Activated CD8-positive, alpha-beta memory T cell treated with anti-CD3 and anti-CD28 coated beads, Interleukin-2, amount 50 U/mL, for 4 hours (primary cell): ENCODE measurements at regions not wholly inside any gene's neighbourhood (a gene's known extent, or its start where the extent isn't known, plus 50 kb on each side); places are given as distances from the start of the nearest gene placed in this dataset.
"Not testable (repeated sequence)": the region's sequence is repeated elsewhere in the genome, so short reads cannot be mapped to it uniquely, and the experiment has no call there.

Source experiments
- DNase-seq: peaks from one replicate; pipeline ENCODE4 v3.0.0-alpha.2; 2020

DNA sequence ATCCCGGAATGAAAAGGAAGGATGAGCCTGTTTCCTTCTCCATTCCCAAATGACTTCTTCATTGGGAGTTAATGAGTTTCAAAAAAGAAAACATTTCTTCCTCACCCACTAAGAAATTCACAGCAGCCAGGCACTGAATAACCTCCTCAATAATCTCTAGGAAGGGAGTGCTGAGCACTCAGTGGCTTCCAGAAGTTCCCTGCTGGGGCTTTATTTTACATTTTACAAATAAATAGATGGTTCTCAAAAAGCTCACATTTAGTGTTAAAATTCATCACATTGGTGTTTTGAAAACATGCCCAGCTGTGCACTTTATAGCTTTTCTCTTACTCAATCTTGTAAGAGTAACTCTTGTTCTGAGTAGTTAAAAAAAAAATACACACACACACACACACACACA lies 148.9 kb upstream of the PFKP start:
- DNase-seq: no peak

DNA sequence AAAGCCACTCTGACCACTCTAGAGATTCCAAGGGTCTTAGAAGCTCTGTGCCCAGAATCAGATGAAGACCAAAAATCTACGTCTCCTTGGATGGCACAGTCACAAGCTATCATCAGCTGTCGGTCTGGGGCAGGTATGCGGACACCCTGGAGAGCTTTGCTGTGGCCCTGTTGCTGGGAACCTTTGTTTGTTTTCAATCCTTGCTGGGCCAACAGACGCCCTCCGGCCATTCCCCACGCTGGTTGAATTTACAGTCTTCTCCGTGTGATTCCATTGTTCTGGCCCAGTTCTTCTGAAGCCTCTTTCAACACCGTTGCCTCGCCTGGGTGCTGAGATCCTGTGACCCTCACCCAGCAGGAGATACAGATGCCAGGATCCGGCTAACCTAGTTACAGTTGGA lies 149.4 kb upstream of the PFKP start:
- no peak for DNase-seq

DNA sequence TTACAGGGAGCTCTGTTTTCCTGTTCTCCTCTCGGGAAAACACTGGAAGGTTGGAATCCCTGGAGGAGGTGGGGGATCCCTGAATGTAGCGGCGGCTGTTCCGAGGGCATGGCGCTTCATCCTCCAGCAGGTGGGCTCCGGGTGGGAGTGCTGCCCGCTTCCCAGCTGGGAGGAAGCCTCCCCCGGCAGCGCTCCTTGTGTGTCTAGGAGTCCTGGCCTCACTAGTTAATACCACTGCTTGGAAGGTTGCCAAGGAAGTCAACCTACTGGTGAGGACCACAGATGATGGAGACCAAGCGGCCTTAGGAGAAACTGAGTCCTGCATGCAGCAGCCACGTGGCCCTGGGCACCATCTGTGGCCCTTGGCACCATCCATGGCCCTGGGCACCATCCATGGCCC lies 151.9 kb upstream of the PFKP start:
- no peak for DNase-seq

DNA sequence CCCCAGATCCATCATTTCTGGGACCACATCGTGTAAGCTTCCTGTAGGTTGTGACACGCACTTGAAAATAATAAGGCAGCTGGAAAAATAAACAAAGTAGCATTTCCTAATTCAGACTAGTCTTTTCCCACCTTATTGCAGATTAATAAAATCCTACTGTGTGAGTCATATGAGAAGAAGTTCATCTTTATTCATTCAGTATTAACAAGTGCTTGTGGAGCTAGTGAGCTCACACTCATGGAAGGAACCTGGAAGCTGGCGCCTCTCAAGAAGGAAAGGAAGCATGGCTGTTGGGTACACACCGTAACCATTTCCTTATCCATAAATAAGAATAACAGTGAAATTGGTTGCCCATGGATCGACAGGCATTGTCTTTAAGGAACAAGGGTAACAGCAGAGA lies 152.6 kb upstream of the PFKP start:
- no peak for DNase-seq

DNA sequence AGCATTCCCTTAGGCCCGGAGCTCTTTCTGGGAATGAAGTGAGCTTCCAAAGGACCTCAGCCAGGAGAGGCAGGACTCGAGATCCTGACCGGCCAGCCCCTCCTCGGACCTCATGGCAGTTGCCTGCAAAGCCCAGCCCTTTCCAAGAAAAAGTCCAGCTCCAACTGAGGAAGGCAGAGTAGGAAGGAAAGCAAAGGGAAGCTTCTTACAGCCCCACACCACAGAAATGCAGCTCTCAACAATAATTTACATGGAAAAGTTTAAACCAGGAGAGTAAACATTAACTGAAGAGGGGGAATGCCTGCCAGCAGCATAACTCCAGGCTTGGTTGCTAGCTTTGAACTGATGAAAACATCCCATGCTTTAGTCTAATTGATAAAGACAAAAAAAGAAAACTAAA lies 153.9 kb upstream of the PFKP start:
- no peak for DNase-seq

DNA sequence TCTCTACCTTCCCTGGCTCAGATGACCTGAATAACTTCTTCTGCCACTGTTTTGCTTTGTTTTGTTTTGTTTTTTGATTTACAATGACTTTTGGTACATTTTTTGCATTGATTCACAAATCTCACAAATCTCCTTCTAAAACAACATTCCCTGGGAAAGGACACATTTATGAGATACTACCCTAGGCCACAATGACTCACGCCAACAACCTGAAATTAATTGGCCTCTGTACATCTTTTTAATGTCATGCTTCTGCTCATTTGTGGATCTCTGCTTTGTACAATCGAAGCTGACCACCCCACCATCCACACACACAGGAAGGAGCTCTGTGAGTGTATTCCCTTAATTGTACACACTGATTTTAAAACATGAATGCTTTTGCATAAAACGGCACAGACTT lies 156.7 kb upstream of the PFKP start:
- DNase-seq: no peak

DNA sequence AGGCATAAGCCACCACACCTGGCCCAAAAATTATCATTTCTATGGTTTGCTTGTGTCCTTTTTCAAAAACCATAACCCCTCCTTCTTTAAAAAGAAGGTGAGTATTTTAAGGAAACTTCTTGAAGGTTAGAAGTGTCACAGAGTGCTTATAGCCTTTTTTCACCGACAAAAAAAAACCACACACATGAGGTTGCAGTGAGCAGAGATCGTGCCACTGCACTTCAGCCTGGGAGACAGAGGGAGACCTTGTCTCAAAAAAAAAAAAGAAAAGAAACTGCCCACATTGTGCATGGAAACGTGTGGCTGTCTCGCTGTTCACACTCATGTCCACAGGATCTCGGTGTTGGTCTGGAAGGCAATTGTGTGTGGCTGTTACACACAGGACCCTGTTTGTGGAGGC lies 157.4 kb upstream of the PFKP start:
- no peak for DNase-seq

DNA sequence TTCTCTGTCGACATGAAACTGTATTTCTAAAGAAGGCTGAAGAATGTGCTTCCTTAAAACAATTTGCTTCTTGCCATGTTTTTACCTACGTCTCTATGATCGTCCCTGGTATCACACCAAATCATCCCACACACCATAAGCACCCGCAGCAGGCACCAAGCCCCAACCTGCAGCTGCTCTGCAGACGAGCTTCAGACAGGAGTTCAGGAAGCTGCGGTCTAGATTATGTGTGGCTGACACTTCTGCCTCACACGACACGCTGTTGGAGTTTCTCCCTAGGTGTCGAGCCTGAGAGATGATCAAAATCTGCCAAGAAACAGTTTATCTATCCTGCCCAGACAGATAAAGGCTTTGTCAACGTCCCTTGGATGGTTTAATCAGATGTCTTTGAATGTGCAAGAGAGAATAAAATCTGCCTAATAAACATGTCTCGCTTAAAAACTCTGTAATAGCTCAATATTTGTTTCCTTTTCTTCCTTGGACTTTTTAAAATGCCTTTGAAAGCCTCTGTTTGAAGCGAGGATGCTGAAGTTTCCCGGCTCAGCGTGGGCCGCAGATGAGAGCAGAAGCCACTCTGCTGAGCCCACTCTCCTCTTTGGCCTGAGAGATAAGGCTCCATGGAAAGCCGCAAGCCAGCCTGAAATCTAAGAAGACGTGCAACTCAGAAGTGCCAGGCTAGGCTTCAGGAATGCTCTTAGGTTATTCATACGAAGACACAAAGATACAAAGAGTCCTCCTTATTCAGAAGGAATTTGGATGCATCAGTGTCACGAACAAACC lies 158.3 kb upstream of the PFKP start:
- DNase-seq: no peak

DNA sequence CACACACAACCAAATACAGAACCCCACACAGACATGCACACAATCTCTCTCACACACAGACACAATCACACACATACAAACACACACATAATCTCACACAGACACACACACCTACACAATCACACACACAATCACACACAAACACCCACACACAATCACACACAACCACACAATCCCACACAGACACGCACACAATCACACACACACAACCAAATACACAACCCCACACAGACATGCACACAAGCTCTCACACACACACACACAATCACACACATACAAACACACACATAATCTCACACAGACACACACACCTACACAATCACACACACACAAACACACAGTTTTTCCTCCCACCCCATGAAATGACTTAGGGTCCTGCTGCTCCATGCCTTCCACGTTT lies 160.4 kb upstream of the PFKP start:
- DNase-seq: no peak

DNA sequence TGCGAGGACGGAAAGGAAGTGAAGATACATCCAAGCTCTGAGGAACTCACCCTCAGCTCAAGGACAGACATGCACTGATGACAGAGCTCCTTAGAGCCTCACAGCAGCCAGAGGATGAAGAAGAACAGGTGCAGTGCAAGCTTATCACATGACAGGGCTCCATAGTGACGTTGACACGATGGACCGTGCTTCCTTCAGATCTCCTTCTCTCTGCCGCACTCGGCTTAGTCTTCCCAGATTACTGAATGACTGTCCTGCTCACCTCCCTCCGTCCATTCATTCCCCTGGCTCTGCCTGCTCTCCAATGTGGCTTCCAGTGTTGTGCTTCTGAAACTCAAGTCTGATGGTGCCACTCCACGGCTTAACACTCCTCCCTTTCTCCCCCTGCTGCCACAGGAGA lies 161.5 kb upstream of the PFKP start:
- no peak for DNase-seq

DNA sequence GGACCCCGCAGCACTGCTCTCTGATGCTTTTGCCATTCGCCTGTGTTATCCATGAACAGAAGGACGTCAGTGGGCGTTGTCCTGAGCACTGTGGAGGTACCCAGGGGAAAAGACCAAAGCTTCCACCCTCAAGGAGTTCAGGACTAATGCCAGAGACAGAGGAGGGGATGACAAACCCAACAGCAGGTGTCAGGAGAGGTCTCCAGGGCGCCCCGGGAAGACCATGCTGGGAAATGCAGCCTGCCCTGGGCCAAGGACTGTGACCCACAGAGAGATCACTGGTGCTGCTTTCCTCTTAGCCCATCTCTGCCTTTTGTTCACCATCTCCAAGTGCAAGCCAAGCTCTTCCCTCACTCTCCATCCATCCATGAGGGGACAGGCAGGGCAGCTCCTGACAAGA lies 166.8 kb upstream of the PFKP start:
- DNase-seq: no peak

DNA sequence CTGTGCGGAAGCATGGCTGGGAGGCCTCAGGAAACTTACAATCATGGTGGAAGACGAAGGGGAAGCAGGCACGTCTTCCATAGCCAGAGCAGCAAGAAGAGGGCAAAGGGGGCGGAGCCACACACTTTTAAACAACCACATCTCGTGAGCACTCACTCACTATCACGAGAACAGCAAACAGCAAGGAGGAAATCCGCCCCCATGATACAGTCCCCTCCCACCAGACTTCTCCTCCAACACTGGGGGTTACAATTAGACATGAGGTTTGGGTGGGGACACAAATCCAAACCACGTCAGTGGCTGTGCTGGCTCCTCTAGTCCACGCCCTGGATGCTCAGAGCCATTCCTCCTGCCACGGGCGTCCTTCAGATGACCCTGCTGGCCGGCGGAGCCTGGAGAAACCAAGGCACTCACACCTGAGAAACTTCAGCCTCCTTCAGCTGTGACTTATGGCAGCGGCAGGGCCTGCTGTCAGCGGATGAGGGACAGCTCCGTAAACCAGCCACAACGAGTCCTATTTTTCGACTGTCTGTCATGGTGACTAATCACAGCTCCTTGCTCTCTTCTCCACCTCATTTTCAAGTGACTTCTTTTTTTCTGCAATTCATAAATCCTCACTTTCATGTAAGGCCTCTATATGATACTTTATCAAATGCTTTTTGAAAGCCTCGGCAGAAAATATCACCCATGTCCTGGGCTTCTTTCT lies 167.9 kb upstream of the PFKP start:
- no peak for DNase-seq

DNA sequence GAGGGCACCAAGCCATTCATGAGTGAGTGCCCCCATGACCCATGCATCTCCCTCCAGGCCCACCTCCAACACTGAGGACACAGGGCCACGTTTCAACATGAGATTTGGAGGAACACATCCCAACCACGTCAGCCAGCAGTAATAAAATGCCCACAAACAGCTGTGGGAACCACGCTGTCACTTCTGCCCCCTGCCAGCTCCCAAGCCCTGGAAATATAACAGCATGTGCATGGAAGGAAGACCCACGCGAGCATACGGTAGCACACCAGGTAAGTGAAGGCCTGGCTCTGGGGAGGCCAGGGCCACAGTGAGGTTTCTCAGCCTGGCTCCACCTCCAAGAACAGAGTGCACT lies 168.9 kb upstream of the PFKP start:
- no peak for DNase-seq

DNA sequence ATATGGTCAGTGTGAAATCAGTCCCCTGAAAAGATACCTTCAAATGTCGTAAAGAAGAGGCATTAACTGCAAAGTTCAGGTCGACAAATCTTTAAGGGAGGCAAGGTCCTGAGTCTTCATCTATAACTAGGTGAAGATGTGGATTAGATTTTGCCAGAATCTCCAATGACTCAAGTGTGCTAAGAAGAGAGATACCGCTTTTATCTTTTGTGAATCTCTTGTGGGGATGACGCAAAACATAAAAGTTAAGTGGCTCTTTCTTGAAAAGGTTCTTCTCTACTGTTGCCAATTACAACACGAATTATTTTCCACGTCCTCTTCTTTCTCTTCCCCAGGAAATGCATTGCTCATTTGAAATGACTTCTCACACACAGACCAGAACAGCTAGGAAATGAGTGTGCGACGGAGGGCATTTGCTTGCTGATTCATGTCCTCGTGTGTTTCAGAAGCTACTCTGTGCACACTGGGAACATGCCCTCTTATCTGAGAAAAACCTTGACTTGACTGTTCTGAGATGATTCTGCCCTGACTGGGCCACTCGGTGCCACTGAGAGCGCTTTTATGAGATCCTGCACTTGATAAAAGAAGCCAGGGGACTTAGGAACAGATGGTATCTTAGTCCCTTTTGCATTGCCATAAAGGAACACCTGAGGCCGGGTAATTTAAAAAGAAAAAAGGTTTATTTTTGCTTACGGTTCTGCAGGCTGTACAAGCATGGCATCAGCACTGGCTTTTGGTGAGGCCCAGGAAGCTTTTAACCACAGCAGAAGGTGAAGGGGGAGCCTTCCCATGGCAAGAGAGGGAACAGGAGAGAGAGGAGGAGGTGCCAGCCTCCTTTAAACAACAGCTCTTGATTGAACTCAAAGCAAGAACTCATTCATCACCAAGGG lies 169.5 kb upstream of the PFKP start:
- DNase-seq: no peak

DNA sequence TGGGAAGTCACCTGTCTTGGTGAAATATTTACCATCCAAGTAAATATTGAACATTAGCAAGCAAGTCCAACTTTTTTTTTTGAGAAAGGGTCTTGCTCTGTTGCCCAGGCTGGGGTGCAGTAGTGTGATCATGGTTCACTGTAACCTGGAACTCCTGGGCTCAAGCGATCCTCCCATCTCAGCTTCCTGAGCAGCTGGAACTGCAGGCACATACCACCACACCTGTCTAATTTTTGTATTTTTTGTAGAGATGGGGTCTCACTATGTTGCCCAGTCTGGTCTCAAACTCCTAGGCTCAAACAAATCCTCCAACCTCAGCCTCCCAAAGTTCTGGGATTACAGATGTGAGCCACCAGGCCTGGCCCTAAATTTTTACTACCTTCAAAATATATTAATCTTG lies 171.0 kb upstream of the PFKP start:
- DNase-seq: not testable (repeated sequence)

DNA sequence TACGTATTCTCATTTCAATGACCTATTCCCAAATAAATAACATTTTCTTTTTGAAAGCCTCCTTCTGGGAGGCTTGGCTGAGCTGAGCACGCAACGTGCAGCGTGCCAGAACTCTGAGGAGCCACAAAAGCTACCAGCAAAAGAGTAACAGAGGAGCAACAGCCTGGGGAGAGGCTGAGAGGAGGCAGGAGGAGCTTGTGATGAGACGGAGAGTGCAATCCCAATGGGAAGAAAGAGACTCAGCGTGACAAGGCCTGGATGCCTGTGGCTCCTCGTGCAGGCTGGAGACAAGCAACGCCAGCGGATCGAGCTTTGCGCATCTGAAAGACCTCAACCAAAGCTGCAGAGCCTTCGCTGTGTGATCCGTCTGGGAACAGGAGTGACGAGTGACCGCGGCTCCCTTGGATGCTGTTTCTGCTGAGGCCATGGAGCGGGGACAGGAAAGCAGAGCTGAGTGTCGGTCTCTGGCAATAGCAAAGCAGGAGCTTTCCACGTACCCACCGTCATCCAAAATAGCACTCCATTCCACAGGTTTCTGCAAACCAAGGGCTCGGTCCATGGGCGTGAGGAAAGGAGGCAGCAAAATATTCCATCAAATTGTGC lies 171.7 kb upstream of the PFKP start:
- no peak for DNase-seq

DNA sequence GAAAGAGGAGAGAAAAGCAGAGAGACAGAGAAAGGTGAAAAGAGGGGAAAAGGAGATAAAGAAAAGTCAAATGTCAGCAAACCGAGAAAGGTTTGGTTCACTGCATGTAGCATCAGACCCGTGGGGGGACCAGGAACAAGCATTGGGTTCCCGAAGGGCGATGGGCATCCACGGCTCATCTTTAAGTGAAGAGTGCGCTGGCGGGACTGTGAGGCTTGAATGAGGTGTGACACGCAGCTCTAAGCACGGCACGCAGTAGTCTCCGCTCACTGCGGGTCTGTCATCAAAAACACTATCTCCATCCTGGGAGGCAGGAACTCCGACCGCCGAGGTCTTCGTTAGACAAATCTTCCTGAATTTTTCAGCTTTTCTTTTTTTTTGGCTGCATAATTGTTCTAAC lies 173.4 kb upstream of the PFKP start:
- no peak for DNase-seq

DNA sequence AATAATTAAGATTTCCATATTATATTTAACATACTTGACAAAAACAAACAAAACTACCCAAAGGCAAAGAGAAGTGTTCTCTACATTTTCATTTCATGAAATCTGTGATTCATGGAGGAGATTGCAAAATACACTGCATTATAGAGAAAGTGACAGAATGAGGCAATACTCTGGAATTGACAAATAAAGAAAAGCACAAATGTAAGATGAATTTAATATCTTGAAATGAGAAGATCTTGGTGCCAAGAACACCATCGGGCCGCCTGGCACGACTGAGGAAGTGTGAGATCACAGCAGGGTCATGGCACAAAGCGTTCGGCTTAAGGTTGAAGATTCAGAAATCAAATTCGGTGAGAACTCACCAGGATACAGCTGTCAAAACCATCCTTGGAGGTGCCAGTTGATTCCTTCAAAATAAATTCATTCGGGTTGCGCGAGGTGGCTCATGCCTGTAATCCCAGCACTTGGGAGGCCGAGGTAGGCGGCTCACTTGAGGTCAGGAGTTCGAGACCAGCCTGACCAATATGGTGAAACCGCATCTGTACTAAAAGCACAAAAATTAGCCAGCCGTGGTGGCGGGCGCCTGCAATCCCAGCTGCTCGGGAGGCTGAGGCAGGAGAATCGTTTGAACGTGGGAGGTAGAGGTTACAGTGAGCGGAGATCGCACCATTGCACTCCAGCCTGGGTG lies 174.0 kb upstream of the PFKP start:
- no peak for DNase-seq

DNA sequence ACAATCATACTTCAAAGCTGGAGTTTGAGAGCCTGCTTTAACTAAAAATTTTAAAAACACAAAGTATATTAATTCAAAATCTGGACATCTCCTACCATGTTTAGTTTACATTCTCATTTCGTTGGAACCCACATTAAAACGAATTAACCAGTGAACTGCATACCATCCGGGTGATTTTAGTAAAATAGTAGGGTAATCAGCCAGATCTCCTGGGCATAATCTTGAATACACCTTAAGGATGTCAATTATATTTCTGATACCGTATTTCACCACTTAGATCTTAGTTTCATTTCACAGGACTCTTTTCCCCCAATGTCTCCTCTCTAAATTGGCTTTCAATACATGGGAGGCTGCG lies 175.6 kb upstream of the PFKP start:
- no peak for DNase-seq

DNA sequence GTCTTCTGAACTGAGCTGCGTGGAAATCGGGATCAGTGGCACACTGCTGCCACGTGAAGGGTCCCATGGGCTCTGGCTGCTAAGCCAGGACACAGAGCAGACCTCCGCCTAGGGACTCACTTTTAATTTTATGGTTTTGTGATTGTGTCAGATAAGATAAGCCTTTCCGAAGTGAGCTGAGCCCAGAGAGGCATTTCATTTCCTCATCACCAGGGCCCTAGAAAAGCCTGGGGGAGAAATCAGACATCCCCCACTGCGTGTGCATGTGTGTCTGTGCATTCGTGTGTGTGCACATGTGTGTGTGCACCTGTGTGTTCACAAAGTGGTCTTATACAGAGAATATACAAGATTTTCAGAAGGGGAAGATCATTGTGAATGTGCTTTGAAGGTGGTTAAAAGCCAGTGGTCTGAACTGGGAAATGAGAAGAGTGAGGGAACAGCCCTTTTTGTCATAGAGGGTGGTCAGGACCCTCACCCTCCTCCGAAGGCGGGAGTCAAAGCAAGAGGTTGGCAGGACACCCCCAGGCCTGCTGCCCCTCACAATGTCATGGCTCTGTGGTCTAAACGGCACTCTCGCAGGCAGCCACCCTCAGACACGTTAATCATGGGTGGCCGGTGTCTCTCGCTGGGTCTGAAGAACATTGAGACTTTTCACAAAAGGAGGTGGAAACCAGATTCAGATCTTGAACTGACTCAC lies 176.1 kb upstream of the PFKP start:
- DNase-seq: no peak

DNA sequence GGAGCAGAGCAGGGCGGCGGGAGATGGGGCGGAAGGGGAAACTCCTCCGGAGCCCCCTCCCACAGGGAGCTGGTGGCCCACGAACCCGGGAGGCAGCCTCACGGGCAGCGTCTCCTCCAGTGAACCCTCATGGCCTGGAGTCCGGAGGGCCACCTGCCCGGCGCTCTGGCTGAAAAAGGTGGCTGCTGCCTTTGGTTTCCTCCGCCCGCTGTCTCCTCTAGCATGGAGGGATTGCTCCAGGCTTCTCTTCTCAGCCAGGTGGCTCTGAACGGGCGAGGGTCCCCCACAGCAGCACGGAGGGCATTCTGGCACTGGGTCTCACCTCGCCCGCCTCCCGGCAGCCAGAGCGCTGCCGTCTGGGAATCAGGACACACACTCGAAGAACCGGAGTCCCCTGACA lies 177.3 kb upstream of the PFKP start:
- no peak for DNase-seq

DNA sequence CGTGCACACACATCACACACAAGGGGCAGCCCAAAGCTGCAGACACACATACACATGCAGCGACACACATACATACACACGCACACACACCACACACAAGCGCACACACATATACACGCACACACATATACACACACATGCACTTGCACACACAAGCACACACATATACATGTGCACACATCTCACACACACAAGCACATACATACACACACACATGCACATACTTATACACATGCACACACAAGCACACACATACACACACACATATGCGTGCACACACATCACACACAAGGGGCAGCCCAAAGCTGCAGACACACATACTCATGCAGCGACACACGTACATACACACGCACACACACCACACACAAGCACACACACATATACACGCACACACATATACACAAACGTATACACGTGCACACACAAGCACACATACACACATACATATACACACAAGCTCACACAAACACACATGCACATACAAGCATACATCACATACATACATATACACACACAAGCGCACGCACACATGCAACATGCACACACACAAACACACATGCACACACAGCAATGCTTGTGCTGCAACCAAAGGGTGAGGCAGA lies 178.8 kb upstream of the PFKP start:
- DNase-seq: no peak
